GM12878 (cell line): ENCODE measurements at regions not wholly inside any gene's neighbourhood (a gene's known extent, or its start where the extent isn't known, plus 50 kb on each side); places are given as distances from the start of the nearest gene placed in this dataset.

Experiments used
- ASH2L ChIP-seq: fragments of 300-600, 200-600 bp; sonication (generic); IDR thresholded peaks from 2 replicates; pipeline ENCODE4 v1.6.1; 2017; ENCODE audit warnings: low read depth, mild to moderate bottlenecking, borderline replicate concordance
- FOXK2 ChIP-seq: fragments of 450-650 bp; IDR thresholded peaks from 2 replicates; pipeline ENCODE4 v1.6.1; 2017; ENCODE audit warnings: mild to moderate bottlenecking, moderate library complexity
- NFYB ChIP-seq: IDR thresholded peaks from 2 replicates; pipeline ENCODE4 v1.6.1; 2011; ENCODE audit warnings: low read depth, mild to moderate bottlenecking, low read length, improper control_type of control experiment, moderate library complexity; ENCODE audit not compliant: insufficient read depth
- SIN3A ChIP-seq: IDR thresholded peaks from 2 replicates; pipeline ENCODE4 v1.6.1; 2012; ENCODE audit warnings: low read depth, low read length, improper control_type of control experiment
- SP1 ChIP-seq: IDR thresholded peaks from one replicate; pipeline ENCODE4 v1.6.1; 2011; ENCODE audit warnings: low read depth, low read length
- TARDBP ChIP-seq: IDR thresholded peaks from 2 replicates; pipeline ENCODE4 v1.6.1; 2016; ENCODE audit warnings: borderline replicate concordance
- ZNF24 ChIP-seq: fragments of 450-650 bp; IDR thresholded peaks from 2 replicates; pipeline ENCODE4 v1.6.1; 2017; ENCODE audit warnings: antibody characterized with exemption, mild to moderate bottlenecking
- ZZZ3 ChIP-seq: IDR thresholded peaks from 2 replicates; pipeline ENCODE4 v1.6.1; 2011; ENCODE audit warnings: low read depth; ENCODE audit not compliant: control insufficient read depth, insufficient read length
- TF ChIP-seq, protein P1 (sequence below): IDR thresholded peaks from 2 replicates; pipeline ENCODE4 v1.6.1; 2012; ENCODE audit warnings: improper control_type of control experiment, low read depth, low read length; ENCODE audit not compliant: insufficient replicate concordance

DNA sequence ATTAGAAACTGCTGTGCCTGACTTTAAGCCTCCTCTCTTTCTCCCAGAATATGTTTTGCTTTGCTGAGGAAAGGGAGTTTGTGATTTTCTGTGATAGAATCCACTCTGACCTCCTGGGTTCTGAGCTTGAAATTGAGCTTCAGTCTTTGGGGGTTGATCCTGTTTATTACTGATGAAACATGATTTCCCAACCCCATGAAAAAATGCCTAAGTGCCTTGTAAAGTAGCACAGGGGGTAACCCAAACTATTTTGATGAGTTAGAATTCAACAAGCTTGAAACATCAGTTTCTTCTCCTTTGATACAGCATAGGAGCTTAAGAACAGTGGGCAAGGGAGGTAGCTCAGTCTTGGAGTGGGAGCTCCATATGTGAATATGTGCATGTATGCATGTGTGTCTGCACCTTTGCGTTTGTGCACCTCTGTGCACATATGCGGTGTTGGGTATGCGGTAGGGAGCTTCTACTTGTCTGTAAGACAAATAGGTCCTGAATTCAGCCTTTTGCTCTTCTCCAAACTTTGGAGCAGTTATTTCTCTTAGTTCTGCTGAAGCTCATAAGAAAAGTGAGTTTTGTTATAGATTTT is 364.6 kb downstream of the OSR1 start (continued):
- TF ChIP-seq ZNF24 (no peak), SP1 (no peak), FOXK2 (no peak), ZZZ3 (no peak), TARDBP (no peak), NFYB (no peak), ASH2L (no peak), SIN3A (no peak)
- TF ChIP-seq, protein P1, sequence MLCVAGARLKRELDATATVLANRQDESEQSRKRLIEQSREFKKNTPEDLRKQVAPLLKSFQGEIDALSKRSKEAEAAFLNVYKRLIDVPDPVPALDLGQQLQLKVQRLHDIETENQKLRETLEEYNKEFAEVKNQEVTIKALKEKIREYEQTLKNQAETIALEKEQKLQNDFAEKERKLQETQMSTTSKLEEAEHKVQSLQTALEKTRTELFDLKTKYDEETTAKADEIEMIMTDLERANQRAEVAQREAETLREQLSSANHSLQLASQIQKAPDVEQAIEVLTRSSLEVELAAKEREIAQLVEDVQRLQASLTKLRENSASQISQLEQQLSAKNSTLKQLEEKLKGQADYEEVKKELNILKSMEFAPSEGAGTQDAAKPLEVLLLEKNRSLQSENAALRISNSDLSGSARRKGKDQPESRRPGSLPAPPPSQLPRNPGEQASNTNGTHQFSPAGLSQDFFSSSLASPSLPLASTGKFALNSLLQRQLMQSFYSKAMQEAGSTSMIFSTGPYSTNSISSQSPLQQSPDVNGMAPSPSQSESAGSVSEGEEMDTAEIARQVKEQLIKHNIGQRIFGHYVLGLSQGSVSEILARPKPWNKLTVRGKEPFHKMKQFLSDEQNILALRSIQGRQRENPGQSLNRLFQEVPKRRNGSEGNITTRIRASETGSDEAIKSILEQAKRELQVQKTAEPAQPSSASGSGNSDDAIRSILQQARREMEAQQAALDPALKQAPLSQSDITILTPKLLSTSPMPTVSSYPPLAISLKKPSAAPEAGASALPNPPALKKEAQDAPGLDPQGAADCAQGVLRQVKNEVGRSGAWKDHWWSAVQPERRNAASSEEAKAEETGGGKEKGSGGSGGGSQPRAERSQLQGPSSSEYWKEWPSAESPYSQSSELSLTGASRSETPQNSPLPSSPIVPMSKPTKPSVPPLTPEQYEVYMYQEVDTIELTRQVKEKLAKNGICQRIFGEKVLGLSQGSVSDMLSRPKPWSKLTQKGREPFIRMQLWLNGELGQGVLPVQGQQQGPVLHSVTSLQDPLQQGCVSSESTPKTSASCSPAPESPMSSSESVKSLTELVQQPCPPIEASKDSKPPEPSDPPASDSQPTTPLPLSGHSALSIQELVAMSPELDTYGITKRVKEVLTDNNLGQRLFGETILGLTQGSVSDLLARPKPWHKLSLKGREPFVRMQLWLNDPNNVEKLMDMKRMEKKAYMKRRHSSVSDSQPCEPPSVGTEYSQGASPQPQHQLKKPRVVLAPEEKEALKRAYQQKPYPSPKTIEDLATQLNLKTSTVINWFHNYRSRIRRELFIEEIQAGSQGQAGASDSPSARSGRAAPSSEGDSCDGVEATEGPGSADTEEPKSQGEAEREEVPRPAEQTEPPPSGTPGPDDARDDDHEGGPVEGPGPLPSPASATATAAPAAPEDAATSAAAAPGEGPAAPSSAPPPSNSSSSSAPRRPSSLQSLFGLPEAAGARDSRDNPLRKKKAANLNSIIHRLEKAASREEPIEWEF: no peak
